Neural crest cell (in vitro differentiated cells): ENCODE measurements at regions not wholly inside any gene's neighbourhood (a gene's known extent, or its start where the extent isn't known, plus 50 kb on each side); places are given as distances from the start of the nearest gene placed in this dataset.

Experiments used
- DNase-seq: peaks from one replicate; pipeline ENCODE4 v3.0.0; 2021; ENCODE audit warnings: low read depth, mixed read lengths, low spot score
- H3K27ac Mint-ChIP-seq: one replicate; pipeline ENCODE4 v1.8.0; 2021; ENCODE audit warnings: mild to moderate bottlenecking, mixed read lengths; ENCODE audit not compliant: unreplicated experiment
- H3K27me3 Mint-ChIP-seq: 2 replicates; pipeline ENCODE4 v1.8.0; 2021; ENCODE audit warnings: low read depth, mild to moderate bottlenecking, mixed read lengths
- H3K36me3 Mint-ChIP-seq: 2 replicates; pipeline ENCODE4 v1.8.0; 2021; ENCODE audit warnings: low read depth, mild to moderate bottlenecking, mixed read lengths
- H3K4me1 Mint-ChIP-seq: 2 replicates; pipeline ENCODE4 v1.8.0; 2021; ENCODE audit warnings: mixed read lengths
- H3K4me3 Mint-ChIP-seq: one replicate; pipeline ENCODE4 v1.8.0; 2021; ENCODE audit warnings: mild to moderate bottlenecking, mixed read lengths
- H3K9me3 Mint-ChIP-seq: 2 replicates; pipeline ENCODE4 v1.8.0; 2021; ENCODE audit warnings: mixed read lengths
- TF ChIP-seq, protein P1 (sequence below): fragments of 200-600 bp; sonication (generic); conservative IDR thresholded peaks from 2 replicates; pipeline ENCODE4 v1.5.0; 2021; ENCODE audit warnings: antibody characterized with exemption, mild to moderate bottlenecking

DNA sequence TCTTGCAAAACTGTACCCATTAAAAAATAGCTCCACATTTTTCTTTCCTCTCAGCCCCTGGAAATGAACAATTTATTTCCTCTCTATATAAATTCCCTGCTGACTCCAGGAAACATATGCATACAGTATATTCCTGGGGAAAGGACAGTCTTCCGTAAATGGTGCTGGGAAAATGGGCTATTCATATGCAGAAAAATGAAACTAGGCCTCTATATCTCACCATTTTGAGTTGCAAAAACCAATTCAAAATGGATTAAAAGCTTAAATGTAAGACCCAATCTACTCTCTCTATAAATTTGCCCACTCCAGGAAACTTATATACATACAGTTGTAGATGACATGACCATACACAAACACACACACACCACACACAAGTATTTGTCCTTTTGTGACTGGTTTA is 85.9 kb upstream of the GPR149 start:
- DNase-seq = no peak
- H3K9me3 Mint-ChIP-seq = peaks cover 9% of the 10 kb centered on the region
- TF ChIP-seq, protein P1, sequence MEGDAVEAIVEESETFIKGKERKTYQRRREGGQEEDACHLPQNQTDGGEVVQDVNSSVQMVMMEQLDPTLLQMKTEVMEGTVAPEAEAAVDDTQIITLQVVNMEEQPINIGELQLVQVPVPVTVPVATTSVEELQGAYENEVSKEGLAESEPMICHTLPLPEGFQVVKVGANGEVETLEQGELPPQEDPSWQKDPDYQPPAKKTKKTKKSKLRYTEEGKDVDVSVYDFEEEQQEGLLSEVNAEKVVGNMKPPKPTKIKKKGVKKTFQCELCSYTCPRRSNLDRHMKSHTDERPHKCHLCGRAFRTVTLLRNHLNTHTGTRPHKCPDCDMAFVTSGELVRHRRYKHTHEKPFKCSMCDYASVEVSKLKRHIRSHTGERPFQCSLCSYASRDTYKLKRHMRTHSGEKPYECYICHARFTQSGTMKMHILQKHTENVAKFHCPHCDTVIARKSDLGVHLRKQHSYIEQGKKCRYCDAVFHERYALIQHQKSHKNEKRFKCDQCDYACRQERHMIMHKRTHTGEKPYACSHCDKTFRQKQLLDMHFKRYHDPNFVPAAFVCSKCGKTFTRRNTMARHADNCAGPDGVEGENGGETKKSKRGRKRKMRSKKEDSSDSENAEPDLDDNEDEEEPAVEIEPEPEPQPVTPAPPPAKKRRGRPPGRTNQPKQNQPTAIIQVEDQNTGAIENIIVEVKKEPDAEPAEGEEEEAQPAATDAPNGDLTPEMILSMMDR = no peak
- H3K27ac Mint-ChIP-seq = no peak overlapping the region
- H3K27me3 Mint-ChIP-seq = no peaks in the 10 kb centered on the region
- H3K4me3 Mint-ChIP-seq = no peak overlapping the region
- no peaks in the 10 kb centered on the region for H3K4me1 Mint-ChIP-seq
- peaks cover 3% of the 10 kb centered on the region for H3K36me3 Mint-ChIP-seq

DNA sequence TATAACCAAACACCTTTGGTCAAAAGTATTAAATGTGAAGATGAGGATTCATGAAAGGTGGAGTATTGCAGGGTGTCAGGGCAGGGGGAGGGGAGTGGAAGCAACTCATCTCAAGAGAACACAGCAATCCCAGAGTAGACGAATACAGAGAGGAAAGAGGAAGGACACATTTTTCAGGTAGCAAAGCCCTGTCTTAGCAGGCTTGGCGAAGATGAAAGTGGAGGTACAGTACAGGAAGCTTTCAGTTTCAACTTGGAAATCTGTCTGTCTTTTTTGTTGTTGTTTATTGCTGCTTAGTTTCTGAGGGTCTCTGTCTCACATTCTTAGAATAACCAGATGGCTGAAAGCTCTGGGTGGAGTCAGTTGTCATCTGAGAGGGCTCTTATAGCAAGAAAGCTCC is 80.8 kb upstream of the GPR149 start:
- H3K4me1 Mint-ChIP-seq = no peaks in the 10 kb centered on the region
- H3K36me3 Mint-ChIP-seq = peaks cover 3% of the 10 kb centered on the region
- H3K9me3 Mint-ChIP-seq = peaks cover 5% of the 10 kb centered on the region
- TF ChIP-seq, protein P1 = no peak
- DNase-seq = no peak
- H3K27ac Mint-ChIP-seq = no peak overlapping the region
- H3K27me3 Mint-ChIP-seq = no peaks in the 10 kb centered on the region
- no peak overlapping the region for H3K4me3 Mint-ChIP-seq

DNA sequence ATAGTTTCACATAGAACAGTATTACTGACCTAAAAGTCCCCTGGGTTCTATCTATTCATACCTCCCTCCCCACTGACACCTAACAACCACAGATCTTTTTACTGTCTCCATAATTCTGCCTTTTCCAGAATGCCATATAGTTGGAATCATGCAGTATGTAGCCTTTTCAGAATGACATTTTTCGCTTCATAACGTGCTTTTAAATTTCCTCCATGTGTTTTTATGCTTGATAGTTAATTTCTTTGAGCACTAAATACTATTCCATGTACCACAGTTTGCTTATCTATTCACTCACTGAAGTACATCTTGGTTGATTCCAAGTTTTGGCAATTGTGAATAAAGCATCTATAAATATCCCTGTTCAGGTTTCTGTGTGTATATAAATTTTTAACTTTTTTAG is 77.7 kb upstream of the GPR149 start:
- Mint-ChIP-seq H3K9me3 (peaks cover 4% of the 10 kb centered on the region), H3K27ac (no peak overlapping the region), H3K4me3 (no peak overlapping the region), H3K27me3 (no peaks in the 10 kb centered on the region), H3K36me3 (no peaks in the 10 kb centered on the region), H3K4me1 (no peaks in the 10 kb centered on the region)
- no peak for DNase-seq
- TF ChIP-seq, protein P1 = no peak

DNA sequence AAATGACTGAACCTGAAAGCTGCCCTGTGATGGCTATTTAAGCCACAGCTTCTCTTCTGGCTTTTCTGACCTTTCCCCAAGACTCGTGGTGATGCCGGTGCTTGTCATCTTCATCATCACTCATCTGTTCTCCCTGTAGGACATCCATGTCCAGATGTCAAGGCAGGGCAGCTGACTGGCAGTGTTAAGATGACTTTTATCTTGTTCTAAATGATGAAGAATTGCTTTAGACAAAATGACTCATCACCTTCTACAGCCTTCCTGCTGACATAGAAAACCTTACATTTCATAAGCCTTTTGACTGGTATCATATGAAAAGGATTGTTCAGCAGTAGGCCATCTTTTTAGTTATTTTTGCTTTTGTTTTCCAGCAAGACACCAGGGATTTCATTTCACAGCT is 67.0 kb upstream of the GPR149 start:
- Mint-ChIP-seq H3K9me3 (peaks cover 3% of the 10 kb centered on the region), H3K36me3 (no peaks in the 10 kb centered on the region), H3K4me1 (no peaks in the 10 kb centered on the region), H3K27ac (no peak overlapping the region), H3K27me3 (peaks cover 6% of the 10 kb centered on the region), H3K4me3 (no peak overlapping the region)
- DNase-seq = no peak
- TF ChIP-seq, protein P1 = no peak

DNA sequence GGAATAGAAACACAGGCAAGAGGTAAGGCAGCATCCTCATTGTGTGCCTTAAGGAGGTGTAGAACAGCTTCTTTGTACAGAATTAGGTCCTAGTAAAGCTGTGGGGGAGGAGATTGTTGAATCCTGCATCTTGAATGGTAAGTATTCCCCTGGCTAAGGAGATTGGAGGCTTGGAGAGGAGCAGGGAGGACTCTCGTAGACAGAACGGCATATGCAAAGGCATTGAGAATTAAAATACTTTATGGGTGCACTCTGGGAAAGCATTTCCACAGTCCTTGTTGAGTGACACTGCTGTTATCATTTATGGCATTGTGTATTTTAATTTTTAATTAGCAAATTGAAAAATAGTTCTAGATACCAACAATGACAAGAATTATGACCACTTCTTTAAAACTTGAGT is 66.5 kb upstream of the GPR149 start:
- no peak for DNase-seq
- Mint-ChIP-seq H3K36me3 (no peaks in the 10 kb centered on the region), H3K27ac (no peak overlapping the region), H3K4me1 (no peaks in the 10 kb centered on the region), H3K4me3 (no peak overlapping the region), H3K27me3 (peaks cover 2% of the 10 kb centered on the region), H3K9me3 (peaks cover 5% of the 10 kb centered on the region)
- TF ChIP-seq, protein P1 = no peak

DNA sequence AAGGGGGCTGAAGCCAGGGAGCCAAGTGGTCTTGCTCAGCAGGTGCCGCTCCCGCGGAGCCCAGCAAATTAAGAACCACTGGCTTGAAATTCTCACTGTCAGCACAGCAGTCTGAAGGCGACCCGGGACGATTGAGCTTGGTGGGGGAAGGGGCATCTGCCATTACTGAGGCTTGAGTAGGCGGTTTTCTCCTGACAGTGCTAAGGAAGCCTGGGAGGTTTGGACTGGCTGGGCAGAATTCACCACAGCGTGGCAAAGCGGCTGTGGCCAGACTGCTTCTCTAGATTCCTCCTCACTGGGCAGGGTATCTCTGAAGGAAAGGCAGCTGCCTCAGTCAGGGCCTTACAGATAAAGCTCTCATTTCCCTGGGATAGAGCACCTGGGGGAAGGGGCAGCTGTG is 57.0 kb upstream of the GPR149 start:
- Mint-ChIP-seq H3K27ac (no peak overlapping the region), H3K4me1 (no peaks in the 10 kb centered on the region), H3K4me3 (no peak overlapping the region), H3K27me3 (peaks cover 17% of the 10 kb centered on the region), H3K36me3 (no peaks in the 10 kb centered on the region), H3K9me3 (peaks cover 4% of the 10 kb centered on the region)
- no peak for DNase-seq
- TF ChIP-seq, protein P1 = no peak
